Breast epithelium (tissue), 4 donors: ENCODE measurements at regions not wholly inside any gene's neighbourhood (a gene's known extent, or its start where the extent isn't known, plus 50 kb on each side); places are given as distances from the start of the nearest gene placed in this dataset.

Experiments used
- DNase-seq, 2 donors: peaks; one replicate each; pipeline ENCODE4 v3.0.0-alpha.2; 2019; ENCODE audit warnings: low spot score in 2 of 2
- H3K27ac ChIP-seq, 2 donors: fragments of 200-600 bp; sonication (generic) in 1 of 2; one replicate each; pipeline ENCODE4 v1.5.1; 2016 to 2019; ENCODE audit warnings: mild to moderate bottlenecking in 1 of 2
- H3K27me3 ChIP-seq, 2 donors: fragments of 200-600 bp; sonication (generic) in 1 of 2; one replicate each; pipeline versions ENCODE4 v1.5.1 to v1.6.0; 2017 to 2019; ENCODE audit warnings: control low read depth in 1 of 2, mild to moderate bottlenecking in 1 of 2
- H3K36me3 ChIP-seq: fragments of 200-600 bp; one replicate; pipeline ENCODE4 v1.5.1; 2019
- H3K4me1 ChIP-seq, 2 donors: fragments of 200-600 bp; sonication (generic); one replicate each; pipeline ENCODE4 v1.5.1; 2016 to 2019; ENCODE audit warnings: control low read depth in 1 of 2
- H3K4me3 ChIP-seq, 3 donors: fragments of 200-600 bp; sonication (generic); 1 replicate in 2 of 3; 2 replicates in 1 of 3; pipeline ENCODE4 v1.5.1; 2016 to 2019; ENCODE audit warnings: mild to moderate bottlenecking in 3 of 3, moderate library complexity in 2 of 3
- H3K9me3 ChIP-seq, 2 donors: fragments of 200-600 bp; sonication (generic) in 1 of 2; one replicate each; pipeline ENCODE4 v1.5.1; 2016 to 2019; ENCODE audit warnings: control low read depth in 1 of 2
- POLR2A ChIP-seq: fragments of 450-650 bp; IDR thresholded peaks from one replicate; pipeline ENCODE4 v1.6.1; 2016; ENCODE audit warnings: antibody characterized with exemption, mild to moderate bottlenecking, moderate library complexity
- POLR2AphosphoS5 ChIP-seq, 3 donors: sonication (generic); formaldehyde crosslinking; IDR thresholded peaks; one replicate each; pipeline ENCODE4 v1.6.1; 2017; ENCODE audit warnings: antibody characterized with exemption in 3 of 3
- intact Hi-C: fragments of 100-400 bp; cut with DNase I; formaldehyde crosslinking; loops from one replicate; pipeline ENCODE4 v1.15.1; 2023; ENCODE audit warnings: low total_unique reads
- TF ChIP-seq, protein P1 (sequence below), 3 donors: fragments of 450-650 bp; IDR thresholded peaks; one replicate each; pipeline ENCODE4 v1.5.1; 2016 to 2017; ENCODE audit warnings: antibody characterized with exemption in 3 of 3, mild to moderate bottlenecking in 3 of 3, moderate library complexity in 3 of 3

DNA sequence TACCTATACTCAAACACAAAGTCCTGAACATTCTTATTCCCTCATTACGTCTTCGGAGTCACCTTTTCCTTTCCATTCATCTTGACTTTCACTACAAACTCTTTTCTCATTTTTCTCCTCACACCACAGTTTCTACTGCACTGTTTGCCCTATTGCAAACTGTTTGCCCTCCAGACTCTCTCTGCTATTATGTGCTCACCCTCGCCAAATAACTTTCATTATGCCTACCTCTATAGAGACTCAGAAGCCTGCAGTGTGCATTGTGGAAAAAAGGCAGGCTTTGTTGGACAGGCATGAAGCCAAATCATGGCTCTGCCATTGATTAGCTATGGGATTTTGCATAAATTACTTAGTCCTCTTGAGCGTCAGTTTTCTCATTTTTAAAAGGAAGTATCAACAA, 246.6 kb upstream of the CCDC196 start:
- Histone ChIP-seq H3K27ac (no peak overlapping the region), H3K9me3 (no peaks in the 10 kb centered on the region), H3K36me3 (no peaks in the 10 kb centered on the region), H3K4me1 (no peaks in the 10 kb centered on the region), H3K4me3 (no peak overlapping the region), H3K27me3 (no peaks in the 10 kb centered on the region)
- intact Hi-C loops, result loop anchor here (10.0 kb wide), 1 partner anchor 1665 kb away; no protein-coding TSS in a partner anchor
- TF ChIP-seq, protein P1, sequence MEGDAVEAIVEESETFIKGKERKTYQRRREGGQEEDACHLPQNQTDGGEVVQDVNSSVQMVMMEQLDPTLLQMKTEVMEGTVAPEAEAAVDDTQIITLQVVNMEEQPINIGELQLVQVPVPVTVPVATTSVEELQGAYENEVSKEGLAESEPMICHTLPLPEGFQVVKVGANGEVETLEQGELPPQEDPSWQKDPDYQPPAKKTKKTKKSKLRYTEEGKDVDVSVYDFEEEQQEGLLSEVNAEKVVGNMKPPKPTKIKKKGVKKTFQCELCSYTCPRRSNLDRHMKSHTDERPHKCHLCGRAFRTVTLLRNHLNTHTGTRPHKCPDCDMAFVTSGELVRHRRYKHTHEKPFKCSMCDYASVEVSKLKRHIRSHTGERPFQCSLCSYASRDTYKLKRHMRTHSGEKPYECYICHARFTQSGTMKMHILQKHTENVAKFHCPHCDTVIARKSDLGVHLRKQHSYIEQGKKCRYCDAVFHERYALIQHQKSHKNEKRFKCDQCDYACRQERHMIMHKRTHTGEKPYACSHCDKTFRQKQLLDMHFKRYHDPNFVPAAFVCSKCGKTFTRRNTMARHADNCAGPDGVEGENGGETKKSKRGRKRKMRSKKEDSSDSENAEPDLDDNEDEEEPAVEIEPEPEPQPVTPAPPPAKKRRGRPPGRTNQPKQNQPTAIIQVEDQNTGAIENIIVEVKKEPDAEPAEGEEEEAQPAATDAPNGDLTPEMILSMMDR (IDR thresholded peaks at IDR 0.05), result no peak
- TF ChIP-seq POLR2A, result no peak
- TF ChIP-seq POLR2AphosphoS5 (IDR thresholded peaks at IDR 0.05), result no peak
- no peak for DNase-seq

DNA sequence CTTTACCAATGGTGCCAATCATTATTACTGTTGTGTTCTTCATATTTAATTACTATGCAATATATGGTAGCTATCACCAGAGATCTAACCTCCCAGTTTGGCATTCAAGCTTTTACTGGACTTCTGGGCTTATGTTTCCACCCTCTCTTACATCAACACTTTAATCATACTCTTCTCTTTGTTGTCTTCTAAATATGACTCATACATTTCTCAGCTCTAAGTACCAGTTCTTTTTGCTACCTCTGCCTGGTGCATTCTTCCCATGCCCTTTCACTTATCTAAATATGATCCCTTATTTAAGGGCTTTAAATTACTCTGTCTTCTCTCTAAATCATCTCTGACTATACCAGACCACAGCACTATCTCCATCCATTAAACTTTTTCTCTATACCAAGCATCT, 246.1 kb upstream of the CCDC196 start:
- Histone ChIP-seq H3K9me3 (no peaks in the 10 kb centered on the region), H3K4me3 (no peak overlapping the region), H3K27me3 (no peaks in the 10 kb centered on the region), H3K27ac (no peak overlapping the region), H3K4me1 (no peaks in the 10 kb centered on the region), H3K36me3 (no peaks in the 10 kb centered on the region)
- no peak for TF ChIP-seq POLR2AphosphoS5 (IDR thresholded peaks at IDR 0.05)
- TF ChIP-seq POLR2A, result no peak
- TF ChIP-seq, protein P1 (IDR thresholded peaks at IDR 0.05), result no peak
- no peak for DNase-seq
- intact Hi-C loops, result no loop called here

DNA sequence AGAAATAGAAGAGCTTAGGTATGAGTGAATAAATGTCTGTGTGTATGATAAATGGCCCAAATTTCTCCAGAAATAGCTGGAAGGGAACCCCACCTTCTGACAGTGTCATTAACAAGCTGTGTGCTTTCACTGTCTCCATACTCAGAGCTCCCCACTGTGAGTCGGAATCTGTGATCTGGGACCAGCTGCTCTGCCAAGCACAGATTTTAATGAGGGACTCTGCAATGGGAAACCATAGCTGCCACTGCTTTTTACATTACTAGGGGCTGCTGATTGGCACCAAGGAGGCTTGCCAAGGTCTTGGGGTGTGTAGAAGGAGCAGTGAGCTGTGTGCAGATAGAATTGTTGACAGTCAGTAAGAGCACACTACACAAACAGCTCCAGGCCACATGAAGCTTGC, 244.2 kb upstream of the CCDC196 start:
- Histone ChIP-seq H3K4me1 (no peaks in the 10 kb centered on the region), H3K27ac (no peak overlapping the region), H3K27me3 (no peaks in the 10 kb centered on the region), H3K4me3 (no peak overlapping the region), H3K9me3 (no peaks in the 10 kb centered on the region), H3K36me3 (no peaks in the 10 kb centered on the region)
- TF ChIP-seq POLR2AphosphoS5 (IDR thresholded peaks at IDR 0.05), result no peak
- TF ChIP-seq, protein P1 (IDR thresholded peaks at IDR 0.05), result no peak
- TF ChIP-seq POLR2A, result no peak
- intact Hi-C loops, result no loop called here
- DNase-seq, result no peak

DNA sequence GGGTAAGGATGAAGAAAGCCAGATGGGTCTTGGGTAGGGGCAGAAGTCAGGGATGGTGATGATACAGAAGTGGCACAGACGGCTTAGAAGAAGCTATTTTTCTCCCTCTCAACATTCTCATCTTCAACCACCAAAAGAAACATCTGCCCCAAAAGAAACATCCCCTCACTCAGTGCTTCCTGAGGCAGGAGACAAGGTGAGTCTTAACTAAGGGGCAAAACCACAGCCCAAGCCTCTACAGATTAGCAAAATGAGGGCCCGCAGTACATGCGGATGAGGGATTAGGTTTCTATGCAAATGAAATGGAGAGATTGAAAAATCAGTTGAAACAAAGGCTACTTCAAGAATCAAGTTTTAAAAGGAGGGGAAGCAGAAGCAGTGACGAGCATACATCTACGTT, 241.3 kb upstream of the CCDC196 start:
- H3K36me3 ChIP-seq, result no peaks in the 10 kb centered on the region
- TF ChIP-seq POLR2AphosphoS5 (IDR thresholded peaks at IDR 0.05) (no peak), POLR2A (no peak)
- TF ChIP-seq, protein P1 (IDR thresholded peaks at IDR 0.05), result no peak
- intact Hi-C loops, result no loop called here
- H3K9me3 ChIP-seq, result no peaks in the 10 kb centered on the region
- no peak overlapping the region for H3K4me3 ChIP-seq
- H3K27ac ChIP-seq, result no peak overlapping the region
- DNase-seq, result no peak
- no peaks in the 10 kb centered on the region for H3K27me3 ChIP-seq
- H3K4me1 ChIP-seq, result no peaks in the 10 kb centered on the region

DNA sequence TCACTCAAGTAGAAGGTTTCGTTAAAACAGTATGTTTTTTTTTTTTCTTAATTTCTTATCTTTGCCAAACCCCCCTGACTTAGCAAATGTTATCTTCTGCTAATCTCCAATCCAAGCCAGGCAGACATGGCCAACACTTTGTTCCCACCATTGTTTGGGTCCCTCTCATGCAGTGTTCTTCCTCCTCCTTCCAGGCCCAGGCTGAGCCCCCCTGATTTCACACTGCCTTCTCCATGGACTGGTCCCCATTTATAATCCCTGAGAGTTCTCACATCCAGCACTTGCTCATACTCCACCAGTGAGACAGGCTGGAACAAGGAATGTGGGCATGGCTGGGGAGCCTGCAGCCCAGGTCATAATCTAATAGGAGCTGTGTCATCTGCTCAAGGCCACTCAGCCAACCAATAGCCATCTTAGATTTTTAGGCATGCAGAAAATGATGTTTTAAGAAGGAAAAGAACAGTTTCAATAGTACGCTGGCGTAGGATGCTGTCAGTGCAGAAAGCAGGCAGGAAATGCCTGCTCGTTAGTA, 238.4 kb upstream of the CCDC196 start:
- TF ChIP-seq POLR2A (no peak), POLR2AphosphoS5 (IDR thresholded peaks at IDR 0.05) (no peak)
- TF ChIP-seq, protein P1 (IDR thresholded peaks at IDR 0.05), result no peak
- DNase-seq, result no peak
- no peaks in the 10 kb centered on the region for H3K36me3 ChIP-seq
- no peak overlapping the region for H3K4me3 ChIP-seq
- H3K4me1 ChIP-seq, result no peaks in the 10 kb centered on the region
- H3K27ac ChIP-seq, result no peak overlapping the region
- H3K9me3 ChIP-seq, result no peaks in the 10 kb centered on the region
- no peaks in the 10 kb centered on the region for H3K27me3 ChIP-seq
- intact Hi-C loops, result no loop called here
